ENCODE measurements at regions not wholly inside any gene's neighbourhood (a gene's known extent, or its start where the extent isn't known, plus 50 kb on each side); places are given as distances from the start of the nearest gene placed in this dataset.

GRCh38 chr9:115226152-115226551 is 108.2 kb upstream of the TNC start:
- H3K9me3 Mint-ChIP-seq = no peaks in the 10 kb centered on the region
- no peaks in the 10 kb centered on the region for H3K4me1 Mint-ChIP-seq
- H3K27ac Mint-ChIP-seq = no peak overlapping the region
- no peaks in the 10 kb centered on the region for H3K36me3 Mint-ChIP-seq
- no peak for DNase-seq (ENCODE audit: low spot score in 2 of 2)
- no peak overlapping the region for H3K4me3 Mint-ChIP-seq
- ATAC-seq = no peak

GRCh38 chr9:115229496-115229895 is 111.5 kb upstream of the TNC start:
- ATAC-seq (no peak), DNase-seq (ENCODE audit: low spot score in 2 of 2) (no peak)
- Mint-ChIP-seq H3K4me1 (no peaks in the 10 kb centered on the region), H3K4me3 (no peak overlapping the region), H3K27ac (no peak overlapping the region), H3K36me3 (no peaks in the 10 kb centered on the region), H3K9me3 (no peaks in the 10 kb centered on the region)

GRCh38 chr9:115230924-115231515 is 113.1 kb upstream of the TNC start:
- Mint-ChIP-seq H3K4me3 (no peak overlapping the region), H3K4me1 (no peaks in the 10 kb centered on the region), H3K27ac (no peak overlapping the region), H3K36me3 (no peaks in the 10 kb centered on the region), H3K9me3 (no peaks in the 10 kb centered on the region)
- ATAC-seq (no peak), DNase-seq (ENCODE audit: low spot score in 2 of 2) (no peak)

GRCh38 chr9:115232181-115232774 is 114.3 kb upstream of the TNC start:
- Mint-ChIP-seq H3K27ac (no peak overlapping the region), H3K36me3 (no peaks in the 10 kb centered on the region), H3K4me3 (no peak overlapping the region), H3K9me3 (no peaks in the 10 kb centered on the region), H3K4me1 (no peaks in the 10 kb centered on the region)
- ATAC-seq (no peak), DNase-seq (ENCODE audit: low spot score in 2 of 2) (no peak)

- no peaks in the 10 kb centered on the region for H3K4me1 Mint-ChIP-seq
- H3K9me3 Mint-ChIP-seq = no peaks in the 10 kb centered on the region
- no peak overlapping the region for H3K4me3 Mint-ChIP-seq
- DNase-seq (ENCODE audit: low spot score in 2 of 2) (no peak), ATAC-seq (no peak)
- H3K27ac Mint-ChIP-seq = no peak overlapping the region
- no peaks in the 10 kb centered on the region for H3K36me3 Mint-ChIP-seq
Measured at GRCh38 chr9:115234094-115234493, 116.1 kb upstream of the TNC start.

- no peaks in the 10 kb centered on the region for H3K9me3 Mint-ChIP-seq
- no peak overlapping the region for H3K4me3 Mint-ChIP-seq
- no peak overlapping the region for H3K27ac Mint-ChIP-seq
- ATAC-seq = no peak
- DNase-seq (ENCODE audit: low spot score in 2 of 2) = no peak
- no peaks in the 10 kb centered on the region for H3K36me3 Mint-ChIP-seq
- H3K4me1 Mint-ChIP-seq = no peaks in the 10 kb centered on the region
Measured at GRCh38 chr9:115235221-115235620, 117.3 kb upstream of the TNC start.

GRCh38 chr9:115237385-115237998 is 119.5 kb upstream of the TNC start:
- Mint-ChIP-seq H3K36me3 (no peaks in the 10 kb centered on the region), H3K27ac (no peak overlapping the region), H3K4me1 (no peaks in the 10 kb centered on the region), H3K9me3 (no peaks in the 10 kb centered on the region), H3K4me3 (no peak overlapping the region)
- DNase-seq (ENCODE audit: low spot score in 2 of 2) = no peak
- ATAC-seq = no peak

GRCh38 chr9:115240676-115241075 is 122.7 kb upstream of the TNC start:
- H3K4me1 Mint-ChIP-seq = no peaks in the 10 kb centered on the region
- no peak overlapping the region for H3K27ac Mint-ChIP-seq
- DNase-seq (ENCODE audit: low spot score in 2 of 2) (no peak), ATAC-seq (no peak)
- no peaks in the 10 kb centered on the region for H3K36me3 Mint-ChIP-seq
- no peaks in the 10 kb centered on the region for H3K9me3 Mint-ChIP-seq
- no peak overlapping the region for H3K4me3 Mint-ChIP-seq

GRCh38 chr9:115241641-115242040 is 123.7 kb upstream of the TNC start:
- no peaks in the 10 kb centered on the region for H3K9me3 Mint-ChIP-seq
- no peaks in the 10 kb centered on the region for H3K36me3 Mint-ChIP-seq
- H3K4me3 Mint-ChIP-seq = no peak overlapping the region
- DNase-seq (ENCODE audit: low spot score in 2 of 2) (no peak), ATAC-seq (no peak)
- no peaks in the 10 kb centered on the region for H3K4me1 Mint-ChIP-seq
- H3K27ac Mint-ChIP-seq = no peak overlapping the region

- Mint-ChIP-seq H3K4me3 (no peak overlapping the region), H3K36me3 (no peaks in the 10 kb centered on the region), H3K9me3 (no peaks in the 10 kb centered on the region), H3K4me1 (no peaks in the 10 kb centered on the region), H3K27ac (no peak overlapping the region)
- no peak for DNase-seq (ENCODE audit: low spot score in 2 of 2)
- no peak for ATAC-seq
Measured at GRCh38 chr9:115249488-115249887, 131.5 kb upstream of the TNC start.

- Mint-ChIP-seq H3K9me3 (no peaks in the 10 kb centered on the region), H3K4me3 (no peak overlapping the region), H3K36me3 (no peaks in the 10 kb centered on the region), H3K4me1 (no peaks in the 10 kb centered on the region), H3K27ac (no peak overlapping the region)
- DNase-seq (ENCODE audit: low spot score in 2 of 2) (no peak), ATAC-seq (no peak)
Measured at GRCh38 chr9:115250621-115251032, 132.7 kb upstream of the TNC start.

- Mint-ChIP-seq H3K9me3 (no peaks in the 10 kb centered on the region), H3K4me1 (no peaks in the 10 kb centered on the region), H3K4me3 (no peak overlapping the region), H3K36me3 (no peaks in the 10 kb centered on the region), H3K27ac (no peak overlapping the region)
- ATAC-seq (no peak), DNase-seq (ENCODE audit: low spot score in 2 of 2) (no peak)
Measured at GRCh38 chr9:115254287-115255180, 136.6 kb upstream of the TNC start.

GRCh38 chr9:115261656-115262081 is 143.7 kb upstream of the TNC start:
- Mint-ChIP-seq H3K36me3 (no peaks in the 10 kb centered on the region), H3K27ac (no peak overlapping the region), H3K4me1 (no peaks in the 10 kb centered on the region), H3K9me3 (no peaks in the 10 kb centered on the region), H3K4me3 (no peak overlapping the region)
- ATAC-seq (no peak), DNase-seq (ENCODE audit: low spot score in 2 of 2) (no peak)

GRCh38 chr9:115262477-115262876 is 144.5 kb upstream of the TNC start:
- Mint-ChIP-seq H3K4me1 (no peaks in the 10 kb centered on the region), H3K9me3 (no peaks in the 10 kb centered on the region), H3K27ac (no peak overlapping the region), H3K36me3 (no peaks in the 10 kb centered on the region), H3K4me3 (no peak overlapping the region)
- ATAC-seq = no peak
- no peak for DNase-seq (ENCODE audit: low spot score in 2 of 2)

GRCh38 chr9:115262952-115263351 is 145.0 kb upstream of the TNC start:
- no peak for DNase-seq (ENCODE audit: low spot score in 2 of 2)
- Mint-ChIP-seq H3K4me1 (no peaks in the 10 kb centered on the region), H3K4me3 (no peak overlapping the region), H3K27ac (no peak overlapping the region), H3K9me3 (no peaks in the 10 kb centered on the region), H3K36me3 (no peaks in the 10 kb centered on the region)
- no peak for ATAC-seq

Measured in stimulated activated effector memory CD8-positive, alpha-beta T cell treated with anti-CD3 and anti-CD28 coated beads, Interleukin-12 subunit alpha, Interleukin-12 subunit beta, amount 100 ng/mL, for 72 hours (primary cell).